Gastroesophageal sphincter (tissue), 3 donors: ENCODE measurements at regions not wholly inside any gene's neighbourhood (a gene's known extent, or its start where the extent isn't known, plus 50 kb on each side); places are given as distances from the start of the nearest gene placed in this dataset.

Source experiments
- EP300 ChIP-seq: sonication (generic); formaldehyde crosslinking; IDR thresholded peaks from one replicate; pipeline ENCODE4 v1.6.1; 2017; ENCODE audit warnings: antibody characterized with exemption, mild to moderate bottlenecking
- POLR2A ChIP-seq, 2 donors: fragments of 450-650 bp; IDR thresholded peaks; one replicate each; pipeline ENCODE4 v1.6.1; 2017; ENCODE audit warnings: antibody characterized with exemption in 2 of 2, mild to moderate bottlenecking in 2 of 2, moderate library complexity in 1 of 2
- POLR2AphosphoS5 ChIP-seq: sonication (generic); formaldehyde crosslinking; IDR thresholded peaks from one replicate; pipeline ENCODE4 v1.6.1; 2017; ENCODE audit warnings: antibody characterized with exemption
- TF ChIP-seq, protein P1 (sequence below), 4 experiments: fragments of 200-600 bp in 2 of 4; fragments of 450-650 bp in 2 of 4; sonication (generic) in 1 of 4; IDR thresholded peaks; one replicate each; pipeline ENCODE4 v1.5.1; 2017 to 2019; ENCODE audit warnings: antibody characterized with exemption in 4 of 4, mild to moderate bottlenecking in 2 of 4, moderate library complexity in 2 of 4

DNA sequence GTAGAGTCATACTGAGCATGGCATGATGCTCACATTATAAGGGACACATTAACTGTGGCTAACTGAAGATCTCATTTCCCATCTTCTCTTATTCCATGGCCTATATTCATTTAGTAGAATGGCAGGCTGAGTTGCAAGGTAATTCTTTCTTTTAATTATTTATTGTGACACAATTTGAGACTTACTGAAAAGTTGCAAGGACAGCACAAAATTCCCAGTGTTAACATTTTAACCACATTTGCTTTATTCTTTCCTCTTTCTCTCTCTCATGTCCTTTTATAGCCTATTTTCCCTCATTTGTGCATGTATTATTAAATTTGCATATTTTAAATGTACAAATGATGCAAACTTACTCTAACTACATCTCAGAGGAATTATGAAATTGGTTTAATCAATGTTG is 366.1 kb upstream of the RPS23 start:
- TF ChIP-seq, protein P1, sequence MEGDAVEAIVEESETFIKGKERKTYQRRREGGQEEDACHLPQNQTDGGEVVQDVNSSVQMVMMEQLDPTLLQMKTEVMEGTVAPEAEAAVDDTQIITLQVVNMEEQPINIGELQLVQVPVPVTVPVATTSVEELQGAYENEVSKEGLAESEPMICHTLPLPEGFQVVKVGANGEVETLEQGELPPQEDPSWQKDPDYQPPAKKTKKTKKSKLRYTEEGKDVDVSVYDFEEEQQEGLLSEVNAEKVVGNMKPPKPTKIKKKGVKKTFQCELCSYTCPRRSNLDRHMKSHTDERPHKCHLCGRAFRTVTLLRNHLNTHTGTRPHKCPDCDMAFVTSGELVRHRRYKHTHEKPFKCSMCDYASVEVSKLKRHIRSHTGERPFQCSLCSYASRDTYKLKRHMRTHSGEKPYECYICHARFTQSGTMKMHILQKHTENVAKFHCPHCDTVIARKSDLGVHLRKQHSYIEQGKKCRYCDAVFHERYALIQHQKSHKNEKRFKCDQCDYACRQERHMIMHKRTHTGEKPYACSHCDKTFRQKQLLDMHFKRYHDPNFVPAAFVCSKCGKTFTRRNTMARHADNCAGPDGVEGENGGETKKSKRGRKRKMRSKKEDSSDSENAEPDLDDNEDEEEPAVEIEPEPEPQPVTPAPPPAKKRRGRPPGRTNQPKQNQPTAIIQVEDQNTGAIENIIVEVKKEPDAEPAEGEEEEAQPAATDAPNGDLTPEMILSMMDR (IDR thresholded peaks at IDR 0.05) = no peak
- TF ChIP-seq POLR2A (IDR thresholded peaks at IDR 0.05) (no peak), POLR2AphosphoS5 (no peak), EP300 (no peak)
